SK-N-SH treated with all-trans-retinoic acid at 6 μM for 48 hours (cell line): ENCODE measurements at regions not wholly inside any gene's neighbourhood (a gene's known extent, or its start where the extent isn't known, plus 50 kb on each side); places are given as distances from the start of the nearest gene placed in this dataset.

ENCODE experiments used
- ATAC-seq: fragments of 200-7000 bp; cut with Tn5 transposase; 3 replicates; pipeline ENCODE4 v1.9.1; 2020; ENCODE audit warnings: mild to moderate bottlenecking, moderate library complexity
- ARNTL ChIP-seq: fragments of 450-650 bp; formaldehyde crosslinking; IDR thresholded peaks from 2 replicates; pipeline ENCODE4 v1.5.0; 2020; ENCODE audit warnings: low read depth, mild to moderate bottlenecking, moderate library complexity, borderline replicate concordance
- CREB5 ChIP-seq: fragments of 250-450 bp; sonication (Bioruptor Pico); IDR thresholded peaks from 2 replicates; pipeline ENCODE4 v1.5.1; 2020; ENCODE audit warnings: low read depth, mild to moderate bottlenecking, moderate library complexity
- CSDC2 ChIP-seq: fragments of 250-450 bp; sonication (Bioruptor Pico); IDR thresholded peaks from 2 replicates; pipeline ENCODE4 v1.5.0; 2020; ENCODE audit warnings: mild to moderate bottlenecking, moderate library complexity
- CSRNP3 ChIP-seq: fragments of 250-450 bp; sonication (Bioruptor Pico); IDR thresholded peaks from 2 replicates; pipeline ENCODE4 v1.5.1; 2021; ENCODE audit warnings: mild to moderate bottlenecking, moderate library complexity
- ESRRG ChIP-seq: fragments of 250-450 bp; sonication (Bioruptor Pico); IDR thresholded peaks from 2 replicates; pipeline ENCODE4 v1.6.1; 2021; ENCODE audit warnings: mild to moderate bottlenecking
- GLIS3 ChIP-seq: fragments of 250-450 bp; sonication (Bioruptor Pico); IDR thresholded peaks from 2 replicates; pipeline ENCODE4 v1.5.0; 2020; ENCODE audit warnings: mild to moderate bottlenecking, moderate library complexity
- ISL1 ChIP-seq: fragments of 250-450 bp; sonication (Bioruptor Pico); IDR thresholded peaks from 2 replicates; pipeline ENCODE4 v2.1.2; 2022; ENCODE audit warnings: mild to moderate bottlenecking, moderate library complexity
- PATZ1 ChIP-seq: fragments of 250-450 bp; sonication (Bioruptor Pico); IDR thresholded peaks from 2 replicates; pipeline ENCODE4 v1.8.0; 2020; ENCODE audit warnings: mild to moderate bottlenecking, moderate library complexity, borderline replicate concordance
- PPARA ChIP-seq: fragments of 250-450 bp; sonication (Bioruptor Pico); IDR thresholded peaks from 2 replicates; pipeline ENCODE4 v1.5.0; 2020; ENCODE audit warnings: mild to moderate bottlenecking, borderline replicate concordance
- RARB ChIP-seq: fragments of 250-450 bp; sonication (Bioruptor Pico); IDR thresholded peaks from 2 replicates; pipeline ENCODE4 v1.8.0; 2021; ENCODE audit warnings: mild to moderate bottlenecking, moderate library complexity
- SNAI2 ChIP-seq: fragments of 250-450 bp; sonication (Bioruptor Pico); IDR thresholded peaks from 2 replicates; pipeline ENCODE4 v1.5.0; 2020; ENCODE audit warnings: mild to moderate bottlenecking, moderate library complexity
- TCF4 ChIP-seq: fragments of 250-450 bp; sonication (Bioruptor Pico); IDR thresholded peaks from 2 replicates; pipeline ENCODE4 v1.8.0; 2021; ENCODE audit warnings: mild to moderate bottlenecking, moderate library complexity, borderline replicate concordance
- TOX ChIP-seq: fragments of 250-450 bp; sonication (Bioruptor Pico); IDR thresholded peaks from 2 replicates; pipeline ENCODE4 v1.8.0; 2021; ENCODE audit warnings: mild to moderate bottlenecking, moderate library complexity, borderline replicate concordance
- TSHZ2 ChIP-seq: fragments of 250-450 bp; sonication (Bioruptor Pico); IDR thresholded peaks from 2 replicates; pipeline ENCODE4 v1.5.0; 2020; ENCODE audit warnings: mild to moderate bottlenecking, moderate library complexity
- ZFP3 ChIP-seq: fragments of 250-450 bp; sonication (Bioruptor Pico); IDR thresholded peaks from 2 replicates; pipeline ENCODE4 v1.5.0; 2020; ENCODE audit warnings: mild to moderate bottlenecking, moderate library complexity
- ZFP30 ChIP-seq: fragments of 450-650 bp; formaldehyde crosslinking; IDR thresholded peaks from 2 replicates; pipeline ENCODE4 v1.5.0; 2022; ENCODE audit warnings: mild to moderate bottlenecking, moderate library complexity
- ZNF565 ChIP-seq: fragments of 450-650 bp; formaldehyde crosslinking; conservative IDR thresholded peaks from 2 replicates; pipeline ENCODE4 v1.5.0; 2020; ENCODE audit warnings: low read depth, mild to moderate bottlenecking, moderate library complexity
- ZNF70 ChIP-seq: fragments of 450-650 bp; formaldehyde crosslinking; IDR thresholded peaks from 2 replicates; pipeline ENCODE4 v1.5.0; 2020; ENCODE audit warnings: mild to moderate bottlenecking, moderate library complexity
- ZNF8 ChIP-seq: fragments of 450-650 bp; formaldehyde crosslinking; IDR thresholded peaks from 2 replicates; pipeline ENCODE4 v1.5.0; 2020; ENCODE audit warnings: mild to moderate bottlenecking, moderate library complexity

- no peak for ATAC-seq
- TF ChIP-seq PPARA (no peak), ZFP3 (CRISPR knock-in tag) (no peak), ISL1 (CRISPR knock-in tag) (no peak), ZFP30 (no peak), CREB5 (CRISPR knock-in tag) (no peak), CSRNP3 (no peak), GLIS3 (CRISPR knock-in tag) (no peak), ZNF8 (CRISPR knock-in tag) (no peak), ZNF565 (CRISPR knock-in tag) (no peak), ESRRG (CRISPR knock-in tag) (no peak), PATZ1 (CRISPR knock-in tag) (no peak), RARB (CRISPR knock-in tag) (no peak), TCF4 (CRISPR knock-in tag) (no peak), TOX (no peak)
These were observed 192.1 kb downstream of the TM9SF2 start for GRCh38 chr13:99693351-99693750.

GRCh38 chr13:99692854-99693253 is 191.6 kb downstream of the TM9SF2 start:
- no peak for TF ChIP-seq ESRRG (CRISPR knock-in tag)
- no peak for ATAC-seq

GRCh38 chr13:99691552-99691951 is 190.3 kb downstream of the TM9SF2 start:
- ATAC-seq = no peak

More at GRCh38 chr13:99691552-99691951, 190.3 kb downstream of the TM9SF2 start:
- TF ChIP-seq ZNF70 (CRISPR knock-in tag) (no peak), ZNF565 (CRISPR knock-in tag) (no peak), ESRRG (CRISPR knock-in tag) (no peak), ZFP30 (no peak), CSRNP3 (no peak), ARNTL (no peak), SNAI2 (CRISPR knock-in tag) (no peak), CSDC2 (CRISPR knock-in tag) (no peak), TCF4 (CRISPR knock-in tag) (no peak), TSHZ2 (CRISPR knock-in tag) (no peak), ISL1 (CRISPR knock-in tag) (no peak)
